T-helper 22 cell (primary cell): ENCODE measurements at regions not wholly inside any gene's neighbourhood (a gene's known extent, or its start where the extent isn't known, plus 50 kb on each side); places are given as distances from the start of the nearest gene placed in this dataset.
A peak's percentile ranks its signal among the peaks of the same experiment; 100 is the strongest.

Source experiments
- DNase-seq: peaks from one replicate; pipeline ENCODE4 v3.0.0-alpha.2; 2020; ENCODE audit warnings: low read depth

- no peak for DNase-seq
These were observed 178.0 kb upstream of the UMPS start for GRCh38 chr3:124552224-124552623.

GRCh38 chr3:124553178-124553577 is 177.1 kb upstream of the UMPS start:
- DNase-seq = no peak

DNA sequence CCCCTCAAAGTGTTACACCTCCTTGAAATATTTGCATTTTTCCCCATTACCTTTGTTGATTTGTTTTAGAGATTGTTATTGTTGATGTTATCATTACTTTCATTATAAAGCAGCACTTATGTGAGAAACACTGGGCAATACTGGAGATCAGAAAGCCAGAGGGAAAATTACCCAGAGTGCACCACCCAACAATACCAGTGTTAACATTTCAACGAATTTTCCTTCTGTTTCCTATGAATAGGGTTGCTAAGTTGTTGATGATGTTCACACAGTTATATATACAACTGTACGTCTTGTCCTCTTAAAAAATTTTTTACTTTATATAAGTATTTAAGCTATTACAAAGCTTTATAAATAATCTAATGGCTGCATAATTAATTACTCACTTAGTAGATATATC is 173.6 kb upstream of the UMPS start:
- DNase-seq = no peak

- no peak for DNase-seq
These were observed 172.6 kb upstream of the UMPS start for GRCh38 chr3:124557433-124558232.

GRCh38 chr3:124558991-124559845 is 171.0 kb upstream of the UMPS start:
- no peak for DNase-seq

- no peak for DNase-seq
These were observed 170.2 kb upstream of the UMPS start for GRCh38 chr3:124559846-124560574.

DNA sequence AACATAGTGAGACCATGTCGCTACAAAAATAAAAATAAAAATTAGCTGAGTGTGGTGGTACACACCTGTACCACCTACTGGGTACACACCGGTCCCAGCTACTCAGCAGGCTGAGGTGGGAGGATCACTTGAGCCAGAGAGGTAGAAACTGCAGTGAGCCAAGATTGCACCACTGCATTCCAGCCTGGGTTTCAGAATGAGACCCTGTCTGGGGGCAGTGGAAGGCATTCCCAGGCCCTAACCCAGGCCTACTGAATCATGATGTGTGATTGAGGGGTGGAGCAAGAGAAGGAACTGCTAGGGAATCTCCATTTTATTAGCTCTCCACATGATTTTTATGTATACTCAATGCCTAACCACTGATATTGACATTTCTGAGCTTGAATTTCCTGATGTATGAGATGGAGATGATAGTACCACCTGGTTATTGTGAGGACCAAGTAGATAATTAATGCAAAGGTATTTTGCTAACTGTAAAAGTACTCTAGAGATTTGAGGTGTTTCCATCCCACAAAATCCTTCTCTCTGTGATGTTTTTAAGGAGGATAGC is 169.5 kb upstream of the UMPS start:
- DNase-seq = no peak

DNA sequence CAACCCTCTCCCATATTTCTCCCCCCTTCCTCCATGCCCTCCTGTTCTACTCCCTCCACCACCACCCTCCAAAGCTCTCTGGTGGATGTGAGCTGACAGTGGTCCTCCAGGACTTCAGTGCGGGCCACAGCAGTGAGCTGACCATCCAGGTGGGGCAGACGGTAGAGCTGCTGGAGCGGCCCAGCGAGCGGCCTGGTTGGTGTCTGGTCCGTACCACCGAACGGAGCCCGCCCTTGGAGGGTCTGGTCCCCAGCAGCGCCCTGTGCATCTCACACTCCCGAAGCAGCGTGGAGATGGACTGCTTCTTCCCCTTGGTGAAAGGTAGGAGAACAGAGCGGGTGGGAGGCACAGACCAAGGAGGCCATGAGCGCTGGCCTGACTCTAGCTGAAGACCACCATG is 167.5 kb upstream of the UMPS start:
- DNase-seq = no peak

DNA sequence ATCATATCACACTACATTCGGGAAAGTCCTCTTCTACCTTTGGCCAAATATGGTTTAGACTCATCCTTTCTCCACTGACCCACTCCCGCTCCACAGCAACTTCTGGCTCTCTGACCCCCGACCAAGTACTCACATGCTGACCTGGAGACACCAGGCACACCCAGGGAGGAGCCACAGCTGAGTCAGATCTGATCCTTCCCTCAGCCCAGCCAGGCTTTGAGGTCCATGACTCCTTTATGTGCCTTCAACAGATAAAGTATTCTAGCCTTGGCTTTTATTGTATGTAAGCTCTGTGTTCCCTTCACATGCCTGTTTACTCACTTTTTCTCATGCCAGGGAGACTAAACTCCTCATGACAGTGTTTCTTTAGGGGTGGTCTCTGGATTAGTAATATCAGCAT is 166.9 kb upstream of the UMPS start:
- DNase-seq = no peak

GRCh38 chr3:124565013-124565412 is 165.2 kb upstream of the UMPS start:
- peak; percentile 9 for DNase-seq

GRCh38 chr3:124565551-124565950 is 164.7 kb upstream of the UMPS start:
- no peak for DNase-seq

GRCh38 chr3:124566701-124567100 is 163.6 kb upstream of the UMPS start:
- no peak for DNase-seq

GRCh38 chr3:124567179-124567578 is 163.1 kb upstream of the UMPS start:
- DNase-seq = no peak

GRCh38 chr3:124569761-124570160 is 160.5 kb upstream of the UMPS start:
- DNase-seq = no peak

- no peak for DNase-seq
These were observed 160.0 kb upstream of the UMPS start for GRCh38 chr3:124570232-124570631.

- DNase-seq = no peak
These were observed 157.3 kb upstream of the UMPS start for GRCh38 chr3:124572851-124573405.

DNA sequence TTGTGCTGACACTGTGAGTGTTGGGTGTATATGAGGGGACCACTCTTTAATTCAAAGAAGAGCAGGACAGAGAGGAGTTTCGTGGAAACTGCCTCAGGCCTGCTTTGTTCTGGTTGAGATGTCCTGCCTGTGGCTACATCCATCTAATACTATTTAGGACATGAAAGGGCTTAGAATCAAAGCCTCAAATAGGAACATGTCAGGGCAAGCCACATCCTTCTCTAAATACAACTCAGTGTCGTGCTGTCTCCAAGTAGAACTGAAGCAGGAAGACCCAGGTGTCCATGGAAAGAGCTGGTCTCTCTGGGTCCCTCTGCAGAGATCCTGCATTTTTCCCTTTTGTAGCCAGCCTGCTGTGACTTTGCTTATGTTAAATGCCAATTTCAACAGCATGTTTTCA is 156.2 kb upstream of the UMPS start:
- no peak for DNase-seq

DNA sequence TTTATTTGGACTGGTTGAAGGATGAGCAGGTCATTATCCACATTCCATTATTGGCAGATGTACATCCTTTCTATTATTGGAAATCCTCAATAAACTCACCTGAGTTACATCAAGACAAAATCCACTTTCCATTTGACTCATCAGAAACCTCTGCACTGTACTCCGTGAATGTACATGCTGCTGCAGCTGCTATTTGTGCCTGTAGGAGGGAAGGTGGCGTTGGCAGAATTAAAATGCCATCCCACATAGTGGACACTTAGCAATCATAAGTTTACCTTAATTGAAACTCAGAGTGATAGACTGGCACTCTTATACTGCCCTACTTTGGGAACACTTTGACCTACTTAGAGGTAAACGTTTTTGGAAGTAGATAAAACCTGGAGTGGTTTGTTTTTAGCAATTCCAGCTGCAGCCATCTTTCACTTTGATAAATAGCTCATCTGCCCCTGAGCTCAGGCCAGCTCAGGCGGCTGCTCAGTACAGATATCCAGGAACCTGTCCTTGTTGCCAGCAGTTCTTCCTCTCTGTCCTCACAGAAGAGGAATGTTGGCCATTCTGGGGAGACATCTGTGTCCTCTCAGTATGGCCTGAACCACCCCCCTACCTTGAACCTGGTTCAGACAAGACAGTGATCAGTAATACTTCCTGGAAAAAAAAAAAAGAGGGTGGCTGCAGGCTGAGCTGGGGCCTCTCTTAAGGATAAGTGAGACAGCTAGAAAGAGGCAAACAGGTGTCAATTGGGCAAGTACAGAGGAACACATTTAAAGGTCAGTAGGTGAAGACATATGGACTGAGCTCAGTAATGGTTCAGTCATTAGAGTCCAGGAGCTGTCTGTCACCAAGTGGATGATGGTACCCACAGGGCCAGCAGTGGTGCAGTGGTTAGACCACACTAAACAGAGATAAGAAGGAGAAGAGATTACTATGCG is 153.4 kb upstream of the UMPS start:
- no peak for DNase-seq

GRCh38 chr3:124577494-124578167 is 152.6 kb upstream of the UMPS start:
- DNase-seq = no peak

- no peak for DNase-seq
These were observed 150.6 kb upstream of the UMPS start for GRCh38 chr3:124579641-124580040.
